Peyer's patch (tissue), 4 donors: ENCODE measurements at regions not wholly inside any gene's neighbourhood (a gene's known extent, or its start where the extent isn't known, plus 50 kb on each side); places are given as distances from the start of the nearest gene placed in this dataset.

Experiments
- CTCF ChIP-seq, 6 experiments: fragments of 450-650 bp in 4 of 6; fragments of 200-600 bp in 2 of 6; sonication (generic) in 1 of 6; IDR thresholded peaks; one replicate each; pipeline ENCODE4 v1.5.1; 2017 to 2019; ENCODE audit warnings: antibody characterized with exemption in 6 of 6, mild to moderate bottlenecking in 3 of 6, moderate library complexity in 1 of 6
- POLR2A ChIP-seq, 2 donors: fragments of 450-650 bp; IDR thresholded peaks; one replicate each; pipeline ENCODE4 v1.5.1; 2017; ENCODE audit warnings: antibody characterized with exemption in 2 of 2, mild to moderate bottlenecking in 2 of 2, moderate library complexity in 2 of 2

GRCh38 chr18:42275138-42275535, 320.1 kb downstream of the PIK3C3 start:
- no peak for TF ChIP-seq CTCF (IDR thresholded peaks at IDR 0.05)
- TF ChIP-seq POLR2A (IDR thresholded peaks at IDR 0.05), result no peak
